NCI-H510A (cell line): ENCODE measurements at regions not wholly inside any gene's neighbourhood (a gene's known extent, or its start where the extent isn't known, plus 50 kb on each side); places are given as distances from the start of the nearest gene placed in this dataset.
"Not testable (repeated sequence)": the region's sequence is repeated elsewhere in the genome, so short reads cannot be mapped to it uniquely, and the experiment has no call there.

Experiments used
- DNase-seq: peaks from one replicate; lab custom pipeline; 2025; lab: John Stamatoyannopoulos, UW

DNA sequence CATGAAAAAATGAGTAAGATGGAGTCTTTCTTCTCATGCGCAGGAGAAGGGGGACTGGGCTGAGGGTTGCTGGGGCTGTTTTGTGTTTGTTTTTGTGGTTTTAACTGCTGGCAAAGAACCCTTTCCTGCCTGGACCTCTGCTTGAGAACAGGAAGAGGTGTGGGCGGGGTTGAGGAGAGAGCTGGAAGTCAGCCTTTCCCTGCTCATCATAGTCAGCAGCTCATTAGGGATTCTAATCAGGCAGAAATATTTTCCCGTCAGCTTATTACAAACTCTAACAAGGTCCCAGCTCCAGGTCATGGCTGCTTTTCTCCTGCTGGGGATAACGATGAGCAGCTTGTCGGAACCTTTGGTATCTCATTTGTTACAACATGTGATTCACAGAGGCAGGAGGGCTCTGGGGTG lies 185.0 kb upstream of the NRXN3 start:
- DNase-seq, result no peak

- no peak for DNase-seq
These were observed 183.4 kb upstream of the NRXN3 start for GRCh38 chr14:77986773-77987172.

DNA sequence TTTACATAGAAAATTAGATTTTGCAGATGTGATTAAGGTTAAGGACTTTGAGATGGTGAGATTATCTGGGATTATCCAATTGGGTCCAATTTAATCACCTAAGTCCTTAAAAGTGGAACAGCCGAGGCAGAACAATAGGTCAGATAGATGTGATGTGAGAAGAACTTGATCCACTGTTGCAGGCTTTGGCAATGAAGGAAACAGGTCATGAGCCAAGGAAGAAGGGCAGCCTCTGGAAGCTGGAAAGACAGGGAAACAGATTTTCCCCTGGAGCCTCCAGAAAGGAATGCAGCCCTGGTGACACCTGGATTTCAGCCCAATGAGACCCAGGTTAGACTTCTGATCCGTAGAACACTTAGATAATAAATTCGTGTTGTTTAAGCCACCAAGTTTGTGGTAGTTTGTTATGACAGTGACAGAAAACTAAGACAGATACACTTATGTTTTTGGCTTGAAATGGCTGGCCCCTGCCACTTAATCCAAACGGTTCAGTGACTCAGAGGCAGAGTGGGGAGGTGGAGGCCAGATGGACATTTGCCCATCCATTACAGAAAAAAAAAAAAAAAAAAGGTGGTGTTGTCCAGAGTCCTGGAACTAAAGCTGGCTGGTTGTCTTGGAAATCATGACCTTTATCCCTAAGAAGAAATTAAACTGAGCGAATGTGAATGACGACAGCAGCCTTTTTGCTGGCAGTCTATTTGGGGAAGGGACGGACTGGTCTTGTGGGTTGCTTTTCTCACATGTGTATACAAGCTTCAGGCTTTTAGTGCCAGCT lies 181.9 kb upstream of the NRXN3 start:
- DNase-seq, result no peak

DNA sequence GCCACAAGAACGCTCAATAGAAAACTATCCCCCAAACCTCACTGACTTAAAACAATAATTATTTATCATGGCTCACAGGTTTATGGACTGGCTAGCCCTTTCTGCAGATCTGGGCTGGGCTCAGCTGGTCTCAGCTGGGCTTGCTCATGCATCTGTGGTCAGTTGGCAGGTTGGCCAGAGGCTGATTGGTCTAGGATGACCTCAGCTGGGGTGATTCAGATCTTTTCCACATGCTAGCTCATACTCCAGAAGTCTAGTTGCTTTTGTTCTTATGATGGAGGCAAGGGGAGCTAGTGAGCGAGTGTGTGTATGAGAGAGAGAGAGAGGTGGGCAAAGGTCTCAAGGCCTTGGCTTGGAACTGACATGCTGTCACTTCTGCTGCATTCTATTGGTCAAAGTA lies 181.2 kb upstream of the NRXN3 start:
- no peak for DNase-seq

GRCh38 chr14:77989441-77989991 lies 180.7 kb upstream of the NRXN3 start:
- DNase-seq, result no peak

- DNase-seq, result no peak
These were observed 179.8 kb upstream of the NRXN3 start for GRCh38 chr14:77990337-77990736.

GRCh38 chr14:77991128-77991772 lies 178.9 kb upstream of the NRXN3 start:
- no peak for DNase-seq

DNA sequence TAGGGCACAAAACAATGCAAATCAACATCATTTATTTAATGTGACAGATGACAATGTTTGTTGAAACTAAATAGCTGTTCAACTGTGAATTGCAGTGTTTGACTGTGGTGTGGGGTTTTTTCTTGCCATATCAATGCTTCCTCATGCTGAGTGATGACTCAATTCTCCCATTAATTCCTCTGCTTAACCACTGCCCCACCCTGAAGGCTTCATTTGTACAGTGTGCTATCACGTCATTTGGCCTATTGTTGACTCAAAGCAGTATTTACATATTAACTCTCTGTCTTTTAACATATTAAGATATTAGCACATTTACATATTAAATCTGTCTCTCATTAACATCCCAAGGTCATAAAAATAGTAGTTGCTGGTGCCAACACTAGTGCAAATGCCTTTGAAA lies 164.8 kb upstream of the NRXN3 start:
- no peak for DNase-seq

GRCh38 chr14:78007160-78007559 lies 163.0 kb upstream of the NRXN3 start:
- DNase-seq, result no peak

DNA sequence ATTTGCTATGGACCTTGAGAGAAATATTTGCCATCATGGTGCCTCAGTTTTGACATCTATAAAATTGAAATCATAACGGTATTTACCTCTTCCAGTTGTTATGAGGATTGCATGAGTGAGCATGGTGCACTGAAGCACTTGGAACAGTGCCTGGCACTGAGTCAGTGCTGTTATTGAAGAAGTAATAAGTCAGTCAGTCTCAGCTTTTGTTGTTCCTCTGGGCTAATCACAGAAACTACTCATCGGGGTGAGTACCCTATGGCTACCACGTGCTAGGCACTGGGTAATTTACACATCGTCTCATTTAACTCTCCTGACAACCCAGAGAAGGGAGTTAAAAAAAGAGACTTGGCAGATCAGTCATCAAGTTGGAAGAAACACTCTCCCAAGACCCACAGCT lies 159.5 kb upstream of the NRXN3 start:
- DNase-seq, result no peak

GRCh38 chr14:78013911-78014310 lies 156.3 kb upstream of the NRXN3 start:
- not testable (repeated sequence) for DNase-seq

GRCh38 chr14:78016532-78016931 lies 153.6 kb upstream of the NRXN3 start:
- no peak for DNase-seq

DNA sequence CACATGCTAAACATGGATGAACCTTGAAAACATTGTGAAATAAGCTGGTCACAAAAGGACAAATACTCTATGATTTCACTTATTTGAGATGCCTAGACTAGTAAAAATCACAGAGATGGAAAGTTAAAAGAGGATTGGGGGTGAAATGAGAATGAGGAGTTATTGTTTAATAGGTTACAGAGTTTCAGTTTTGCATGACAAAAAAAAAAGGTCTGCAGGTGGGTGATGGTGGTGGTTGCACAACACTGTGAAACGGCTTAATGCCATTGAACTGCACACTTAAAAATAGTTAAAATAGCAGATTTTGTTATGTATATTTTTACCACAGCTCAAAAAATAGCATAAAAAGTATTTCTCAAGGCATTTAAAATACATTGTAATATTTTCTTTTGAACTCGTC lies 151.9 kb upstream of the NRXN3 start:
- no peak for DNase-seq

GRCh38 chr14:78022059-78022458 lies 148.1 kb upstream of the NRXN3 start:
- DNase-seq, result no peak

DNA sequence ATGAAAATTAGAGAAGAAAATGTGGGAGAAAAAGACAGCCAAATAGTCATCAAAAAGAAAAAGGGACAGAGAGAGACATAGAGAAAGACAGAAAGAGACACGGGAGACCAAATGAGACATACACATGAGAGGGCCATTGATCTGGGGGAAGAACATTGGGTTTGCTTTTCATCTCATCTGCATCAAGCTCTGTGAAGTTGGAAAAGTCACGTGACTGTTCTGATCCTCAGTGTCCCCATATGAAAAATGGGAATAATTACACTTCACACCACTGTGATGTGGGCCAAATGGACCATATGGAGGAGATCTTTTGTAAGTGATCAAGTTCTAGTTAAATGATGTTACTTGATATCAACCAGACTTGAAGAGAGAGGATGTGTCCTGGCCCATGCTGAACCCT lies 147.1 kb upstream of the NRXN3 start:
- DNase-seq, result no peak

DNA sequence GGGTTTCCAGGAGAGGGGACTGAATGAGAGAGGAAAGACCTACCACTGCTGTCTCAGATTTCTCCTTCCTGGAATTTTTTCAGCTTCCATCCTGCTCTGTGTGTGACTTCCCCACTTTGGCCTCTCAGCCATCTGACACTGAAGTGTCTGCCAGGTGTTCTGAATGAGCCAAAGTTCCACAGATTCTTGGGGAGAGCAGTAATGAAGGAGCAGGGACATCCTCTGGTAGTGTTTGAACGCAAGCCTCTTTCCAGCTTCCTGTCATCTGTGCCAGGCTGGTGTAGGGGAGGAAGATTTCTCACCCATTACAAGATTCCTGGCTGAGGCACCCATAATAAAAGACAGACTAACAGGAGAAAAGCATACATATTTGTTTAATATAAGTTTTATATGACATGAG lies 141.7 kb upstream of the NRXN3 start:
- no peak for DNase-seq

GRCh38 chr14:78029601-78030372 lies 140.4 kb upstream of the NRXN3 start:
- DNase-seq, result no peak

DNA sequence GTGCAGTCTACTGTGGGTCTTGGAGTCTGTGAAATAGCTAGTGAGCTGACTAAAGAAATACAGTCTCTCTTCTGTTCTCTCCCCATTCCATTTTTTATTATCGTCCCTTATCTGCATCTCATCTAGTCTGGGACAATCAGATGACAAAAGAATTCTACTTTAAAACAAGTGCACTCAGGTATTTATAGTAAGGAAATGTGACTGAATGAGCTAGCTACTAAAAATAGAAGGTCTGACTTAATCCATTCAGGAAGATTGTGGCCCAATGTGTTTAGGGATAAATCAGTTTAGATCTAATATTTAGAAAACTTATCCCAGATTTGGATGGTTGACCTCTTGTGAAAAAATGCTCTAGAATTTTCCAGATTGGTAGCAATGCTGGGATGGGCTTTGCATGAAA lies 126.8 kb upstream of the NRXN3 start:
- no peak for DNase-seq

- no peak for DNase-seq
These were observed 122.1 kb upstream of the NRXN3 start for GRCh38 chr14:78048120-78048519.

DNA sequence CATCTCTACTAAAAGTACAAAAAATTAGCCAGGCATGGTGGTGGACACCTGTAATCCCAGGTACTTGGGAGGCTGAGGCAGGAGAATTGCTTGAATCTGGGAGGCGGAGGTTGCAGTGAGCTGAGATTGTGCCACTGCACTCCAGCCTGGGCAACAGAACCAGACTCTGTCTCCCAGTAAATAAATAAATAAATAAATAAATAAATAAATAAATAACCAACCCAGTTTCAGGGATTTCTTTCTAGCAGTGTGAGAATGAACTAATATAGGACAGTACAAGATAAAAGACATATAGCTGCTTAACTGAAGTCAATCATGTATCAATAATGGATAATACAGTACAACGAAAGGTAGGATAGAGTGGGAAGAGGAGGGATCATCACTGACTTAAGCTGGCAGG lies 113.3 kb upstream of the NRXN3 start:
- DNase-seq, result not testable (repeated sequence)

DNA sequence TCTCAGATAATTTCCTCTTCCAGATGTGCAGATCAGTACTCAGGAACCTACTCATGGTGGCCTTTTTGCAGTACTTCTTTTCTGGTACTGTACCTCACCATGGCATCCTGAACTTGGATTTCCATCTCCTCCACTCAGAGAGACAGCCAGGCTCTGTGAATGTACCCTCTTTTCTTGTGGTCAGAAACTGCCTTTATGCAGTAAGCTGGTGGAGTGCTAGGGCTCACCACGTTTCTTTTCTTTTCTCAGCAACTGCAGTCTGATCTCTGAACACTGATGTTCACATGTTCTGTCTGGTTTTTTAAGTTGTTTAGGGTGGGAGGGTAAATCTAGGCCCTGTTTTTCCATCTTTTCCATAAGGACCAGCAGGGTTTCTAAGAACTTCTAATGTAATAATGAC lies 99.8 kb upstream of the NRXN3 start:
- no peak for DNase-seq

GRCh38 chr14:78071016-78071549 lies 99.1 kb upstream of the NRXN3 start:
- no peak for DNase-seq

DNA sequence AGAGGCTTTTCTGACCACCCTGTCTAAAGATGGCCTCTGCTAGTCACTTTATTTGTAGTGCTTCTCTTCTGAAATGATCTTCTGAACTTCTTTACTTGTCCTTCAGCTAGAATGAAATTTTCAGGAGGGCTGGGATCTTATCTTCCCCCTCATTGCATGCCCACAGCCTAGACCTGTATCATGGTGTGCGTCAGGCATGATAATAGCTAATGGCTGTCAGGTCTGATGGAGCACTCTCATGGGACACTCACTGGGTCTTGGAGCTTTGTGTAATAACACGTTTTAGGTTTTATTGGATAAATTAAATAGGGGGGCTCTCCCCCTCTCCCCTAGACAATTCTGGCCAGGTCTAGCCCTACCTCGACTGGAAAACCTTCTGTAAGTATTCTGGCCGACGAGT lies 97.1 kb upstream of the NRXN3 start:
- DNase-seq, result no peak
